IMR-90 (cell line): ENCODE measurements at regions not wholly inside any gene's neighbourhood (a gene's known extent, or its start where the extent isn't known, plus 50 kb on each side); places are given as distances from the start of the nearest gene placed in this dataset.

Experiments
- CEBPB ChIP-seq: IDR thresholded peaks from 2 replicates; pipeline ENCODE4 v1.6.1; 2012; ENCODE audit warnings: low read depth, low read length, improper control_type of control experiment
- CTCF ChIP-seq: conservative IDR thresholded peaks from 2 replicates; pipeline ENCODE4 v1.5.1; 2012; ENCODE audit warnings: mild to moderate bottlenecking, low read depth, low read length, improper control_type of control experiment
- ELK1 ChIP-seq: fragments of 150-350 bp; IDR thresholded peaks from 2 replicates; pipeline ENCODE4 v1.6.1; 2016; ENCODE audit warnings: low read depth, mild to moderate bottlenecking, low read length, moderate library complexity, borderline replicate concordance
- FOS ChIP-seq: fragments of 150-350 bp; IDR thresholded peaks from 2 replicates; pipeline ENCODE4 v1.6.1; 2016; ENCODE audit warnings: low read depth, low read length
- MAFK ChIP-seq: IDR thresholded peaks from 2 replicates; pipeline ENCODE4 v1.6.1; 2012; ENCODE audit warnings: low read depth, low read length, improper control_type of control experiment
- MXI1 ChIP-seq: IDR thresholded peaks from 2 replicates; pipeline ENCODE4 v1.6.1; 2012; ENCODE audit warnings: low read depth, mild to moderate bottlenecking, low read length, moderate library complexity, borderline replicate concordance
- NFE2L2 ChIP-seq: fragments of 150-350 bp; IDR thresholded peaks from 2 replicates; pipeline ENCODE4 v1.6.1; 2016; ENCODE audit warnings: low read depth, mild to moderate bottlenecking, low read length
- POLR2A ChIP-seq: IDR thresholded peaks from 2 replicates; pipeline ENCODE4 v1.6.1; 2012; ENCODE audit warnings: mild to moderate bottlenecking, low read depth, low read length
- RAD21 ChIP-seq: IDR thresholded peaks from 2 replicates; pipeline ENCODE4 v1.6.1; 2012; ENCODE audit warnings: low read length, improper control_type of control experiment
- SMC3 ChIP-seq: fragments of 150-350 bp; IDR thresholded peaks from 2 replicates; pipeline ENCODE4 v1.6.1; 2016; ENCODE audit warnings: low read depth, mild to moderate bottlenecking, antibody characterized with exemption, low read length, moderate library complexity
- USF2 ChIP-seq: fragments of 150-350 bp; IDR thresholded peaks from 2 replicates; pipeline ENCODE4 v1.6.1; 2017; ENCODE audit warnings: mild to moderate bottlenecking, antibody characterized with exemption, low read length, low read depth

GRCh38 chr10:110430340-110431273 is 67.1 kb upstream of the DUSP5 start:
- no peak for TF ChIP-seq CTCF
- no peak for TF ChIP-seq ELK1
- TF ChIP-seq CEBPB: 0 out of 2 replicates have a peak, but pooled peaks have one; percentile 4
- no peak for TF ChIP-seq USF2
- no peak for TF ChIP-seq SMC3
- no peak for TF ChIP-seq FOS
- no peak for TF ChIP-seq RAD21
- TF ChIP-seq POLR2A: no peak
- TF ChIP-seq MXI1: no peak
- TF ChIP-seq MAFK: no peak
- TF ChIP-seq NFE2L2: no peak
